PFSK-1 (cell line): ENCODE measurements at regions not wholly inside any gene's neighbourhood (a gene's known extent, or its start where the extent isn't known, plus 50 kb on each side); places are given as distances from the start of the nearest gene placed in this dataset.

Experiments used
- POLR2AphosphoS5 ChIP-seq: IDR thresholded peaks from 2 replicates; pipeline ENCODE4 v1.6.1; 2012; ENCODE audit warnings: low read depth, mild to moderate bottlenecking, control low read depth, low read length, moderate library complexity
- SIN3A ChIP-seq: IDR thresholded peaks from 2 replicates; pipeline ENCODE4 v1.6.1; 2012; ENCODE audit warnings: mild to moderate bottlenecking, low read length, moderate library complexity, borderline replicate concordance; ENCODE audit not compliant: insufficient read depth
- TAF1 ChIP-seq: IDR thresholded peaks from 2 replicates; pipeline ENCODE4 v1.6.1; 2012; ENCODE audit warnings: low read length, control low read depth, borderline replicate concordance; ENCODE audit not compliant: insufficient read depth
- TF ChIP-seq, protein P1 (sequence below), 2 experiments: IDR thresholded peaks; 2 replicates each; pipeline versions ENCODE4 v1.6.1 to v1.8.0; 2011 to 2012; ENCODE audit warnings: low read depth in 2 of 2, low read length in 2 of 2, control low read depth in 1 of 2, inconsistent platforms in 1 of 2, mild to moderate bottlenecking in 1 of 2, moderate library complexity in 1 of 2; ENCODE audit not compliant: insufficient read depth in 1 of 2

DNA sequence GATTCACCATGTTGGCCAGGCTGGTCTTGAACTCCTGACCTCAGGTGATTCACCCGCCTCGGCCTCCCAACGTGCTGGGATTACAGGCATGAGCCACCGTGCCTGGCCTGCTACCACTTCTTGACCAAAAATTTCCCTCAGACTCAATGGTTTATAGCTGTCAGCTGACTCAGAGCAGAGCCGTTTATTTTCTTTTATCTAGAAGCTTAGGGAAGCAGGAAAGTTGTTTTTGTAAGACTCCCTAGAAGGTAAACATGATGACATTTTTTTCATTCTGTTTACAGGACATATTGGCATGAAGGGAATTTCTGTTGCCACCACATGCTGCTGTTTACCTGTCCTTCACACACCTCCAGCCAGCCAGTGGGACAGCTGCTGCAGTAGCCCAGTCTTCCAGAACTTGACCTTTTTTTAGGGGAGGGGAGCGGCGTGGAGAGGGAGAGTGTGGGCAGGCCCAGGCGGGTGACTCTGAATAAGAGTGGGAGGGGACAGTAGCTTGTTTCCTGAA, 56.1 kb upstream of the PTPRJ start:
- TF ChIP-seq POLR2AphosphoS5 = no peak
- TF ChIP-seq, protein P1, sequence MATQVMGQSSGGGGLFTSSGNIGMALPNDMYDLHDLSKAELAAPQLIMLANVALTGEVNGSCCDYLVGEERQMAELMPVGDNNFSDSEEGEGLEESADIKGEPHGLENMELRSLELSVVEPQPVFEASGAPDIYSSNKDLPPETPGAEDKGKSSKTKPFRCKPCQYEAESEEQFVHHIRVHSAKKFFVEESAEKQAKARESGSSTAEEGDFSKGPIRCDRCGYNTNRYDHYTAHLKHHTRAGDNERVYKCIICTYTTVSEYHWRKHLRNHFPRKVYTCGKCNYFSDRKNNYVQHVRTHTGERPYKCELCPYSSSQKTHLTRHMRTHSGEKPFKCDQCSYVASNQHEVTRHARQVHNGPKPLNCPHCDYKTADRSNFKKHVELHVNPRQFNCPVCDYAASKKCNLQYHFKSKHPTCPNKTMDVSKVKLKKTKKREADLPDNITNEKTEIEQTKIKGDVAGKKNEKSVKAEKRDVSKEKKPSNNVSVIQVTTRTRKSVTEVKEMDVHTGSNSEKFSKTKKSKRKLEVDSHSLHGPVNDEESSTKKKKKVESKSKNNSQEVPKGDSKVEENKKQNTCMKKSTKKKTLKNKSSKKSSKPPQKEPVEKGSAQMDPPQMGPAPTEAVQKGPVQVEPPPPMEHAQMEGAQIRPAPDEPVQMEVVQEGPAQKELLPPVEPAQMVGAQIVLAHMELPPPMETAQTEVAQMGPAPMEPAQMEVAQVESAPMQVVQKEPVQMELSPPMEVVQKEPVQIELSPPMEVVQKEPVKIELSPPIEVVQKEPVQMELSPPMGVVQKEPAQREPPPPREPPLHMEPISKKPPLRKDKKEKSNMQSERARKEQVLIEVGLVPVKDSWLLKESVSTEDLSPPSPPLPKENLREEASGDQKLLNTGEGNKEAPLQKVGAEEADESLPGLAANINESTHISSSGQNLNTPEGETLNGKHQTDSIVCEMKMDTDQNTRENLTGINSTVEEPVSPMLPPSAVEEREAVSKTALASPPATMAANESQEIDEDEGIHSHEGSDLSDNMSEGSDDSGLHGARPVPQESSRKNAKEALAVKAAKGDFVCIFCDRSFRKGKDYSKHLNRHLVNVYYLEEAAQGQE (IDR thresholded peaks at IDR 0.05; ENCODE audit: insufficient read depth in 1 of 2, low read depth in 2 of 2, low read length in 2 of 2) = no peak
- TF ChIP-seq SIN3A = no peak
- no peak for TF ChIP-seq TAF1
